H4 (cell line): ENCODE measurements at regions not wholly inside any gene's neighbourhood (a gene's known extent, or its start where the extent isn't known, plus 50 kb on each side); places are given as distances from the start of the nearest gene placed in this dataset.
"Not testable (repeated sequence)": the region's sequence is repeated elsewhere in the genome, so short reads cannot be mapped to it uniquely, and the experiment has no call there.

Experiments used
- DNase-seq: peaks from one replicate; pipeline ENCODE4 v3.0.0-alpha.2; 2015; ENCODE audit warnings: low spot score

GRCh38 chrX:25141684-25142083 is 125.9 kb upstream of the ARX start:
- no peak for DNase-seq

GRCh38 chrX:25131055-25131454 is 115.3 kb upstream of the ARX start:
- DNase-seq = no peak

GRCh38 chrX:25130619-25131018 is 114.9 kb upstream of the ARX start:
- no peak for DNase-seq

- DNase-seq = no peak
Measured at GRCh38 chrX:25125483-25125882, 109.7 kb upstream of the ARX start.

GRCh38 chrX:25124391-25124790 is 108.6 kb upstream of the ARX start:
- no peak for DNase-seq

GRCh38 chrX:25112156-25112555 is 96.4 kb upstream of the ARX start:
- no peak for DNase-seq

GRCh38 chrX:25108481-25108880 is 92.7 kb upstream of the ARX start:
- no peak for DNase-seq

- DNase-seq = no peak
Measured at GRCh38 chrX:25105221-25105620, 89.5 kb upstream of the ARX start.

- DNase-seq = no peak
Measured at GRCh38 chrX:25096522-25097045, 80.8 kb upstream of the ARX start.

GRCh38 chrX:25091152-25091551 is 75.4 kb upstream of the ARX start:
- not testable (repeated sequence) for DNase-seq

GRCh38 chrX:25084446-25084845 is 68.7 kb upstream of the ARX start:
- DNase-seq = no peak

GRCh38 chrX:25083661-25084060 is 67.9 kb upstream of the ARX start:
- no peak for DNase-seq

- DNase-seq = no peak
Measured at GRCh38 chrX:25079020-25079419, 63.3 kb upstream of the ARX start.

- no peak for DNase-seq
Measured at GRCh38 chrX:25076941-25077500, 61.3 kb upstream of the ARX start.

GRCh38 chrX:25072247-25072646 is 56.5 kb upstream of the ARX start:
- DNase-seq = no peak

- DNase-seq = no peak
Measured at GRCh38 chrX:25070038-25070437, 54.3 kb upstream of the ARX start.

GRCh38 chrX:25069209-25069608 is 53.4 kb upstream of the ARX start:
- no peak for DNase-seq

GRCh38 chrX:25068340-25068739 is 52.6 kb upstream of the ARX start:
- no peak for DNase-seq

- DNase-seq = no peak
Measured at GRCh38 chrX:25067271-25068172, 51.8 kb upstream of the ARX start.

- no peak for DNase-seq
Measured at GRCh38 chrX:25066131-25066530, 50.4 kb upstream of the ARX start.
